ENCODE measurements at regions not wholly inside any gene's neighbourhood (a gene's known extent, or its start where the extent isn't known, plus 50 kb on each side); places are given as distances from the start of the nearest gene placed in this dataset.

GRCh38 chr6:19902201-19902600 is 65.0 kb downstream of the ID4 start:
- TF ChIP-seq EP300 (IDR thresholded peaks at IDR 0.05; ENCODE audit: low read depth), result no peak
- TF ChIP-seq, protein P1, sequence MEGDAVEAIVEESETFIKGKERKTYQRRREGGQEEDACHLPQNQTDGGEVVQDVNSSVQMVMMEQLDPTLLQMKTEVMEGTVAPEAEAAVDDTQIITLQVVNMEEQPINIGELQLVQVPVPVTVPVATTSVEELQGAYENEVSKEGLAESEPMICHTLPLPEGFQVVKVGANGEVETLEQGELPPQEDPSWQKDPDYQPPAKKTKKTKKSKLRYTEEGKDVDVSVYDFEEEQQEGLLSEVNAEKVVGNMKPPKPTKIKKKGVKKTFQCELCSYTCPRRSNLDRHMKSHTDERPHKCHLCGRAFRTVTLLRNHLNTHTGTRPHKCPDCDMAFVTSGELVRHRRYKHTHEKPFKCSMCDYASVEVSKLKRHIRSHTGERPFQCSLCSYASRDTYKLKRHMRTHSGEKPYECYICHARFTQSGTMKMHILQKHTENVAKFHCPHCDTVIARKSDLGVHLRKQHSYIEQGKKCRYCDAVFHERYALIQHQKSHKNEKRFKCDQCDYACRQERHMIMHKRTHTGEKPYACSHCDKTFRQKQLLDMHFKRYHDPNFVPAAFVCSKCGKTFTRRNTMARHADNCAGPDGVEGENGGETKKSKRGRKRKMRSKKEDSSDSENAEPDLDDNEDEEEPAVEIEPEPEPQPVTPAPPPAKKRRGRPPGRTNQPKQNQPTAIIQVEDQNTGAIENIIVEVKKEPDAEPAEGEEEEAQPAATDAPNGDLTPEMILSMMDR (IDR thresholded peaks at IDR 0.05), result no peak
